Kidney tubule cell (primary cell): ENCODE measurements at regions not wholly inside any gene's neighbourhood (a gene's known extent, or its start where the extent isn't known, plus 50 kb on each side); places are given as distances from the start of the nearest gene placed in this dataset.

Experiments
- DNase-seq: peaks from one replicate; pipeline ENCODE4 v3.0.0-alpha.2; 2018; ENCODE audit warnings: low spot score

DNA sequence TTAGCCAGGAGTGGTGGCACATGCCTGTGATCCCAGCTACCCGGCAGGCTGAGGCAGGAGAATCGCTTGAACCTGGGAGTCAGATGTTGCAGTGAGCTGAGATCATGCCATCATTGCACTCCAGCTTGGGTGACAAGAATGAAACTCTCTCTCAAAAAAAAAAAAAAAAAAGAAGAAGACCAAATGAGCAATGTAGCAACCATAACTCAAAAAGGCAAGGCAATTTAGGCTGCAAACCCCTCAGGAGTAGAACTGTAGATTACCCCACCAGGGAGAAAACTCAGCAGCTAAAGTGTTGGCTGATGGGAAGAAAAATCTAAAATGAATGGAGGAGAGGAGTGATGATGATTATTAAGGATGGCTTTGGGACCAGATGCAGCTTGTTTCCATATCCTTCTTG, 256.7 kb upstream of the UBASH3B start:
- DNase-seq, result no peak

DNA sequence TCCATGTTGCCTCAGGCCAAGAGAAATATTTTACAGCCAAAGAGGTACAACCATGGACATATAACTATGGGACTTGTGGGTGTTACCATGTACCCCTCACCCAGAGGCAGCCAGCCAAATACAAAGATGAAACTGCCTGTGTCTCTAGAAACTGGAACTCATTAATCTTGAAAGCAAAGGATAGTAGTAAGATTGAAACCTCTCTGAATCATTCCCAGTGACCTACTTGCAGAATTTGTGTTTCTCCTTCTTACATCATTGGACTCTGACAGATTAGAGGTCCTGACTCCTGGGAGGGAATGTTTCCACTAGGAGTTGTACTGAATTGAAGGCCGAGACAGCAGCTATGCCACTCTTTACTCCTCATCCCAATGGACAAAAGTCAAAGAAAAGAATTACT, 257.4 kb upstream of the UBASH3B start:
- DNase-seq, result no peak

DNA sequence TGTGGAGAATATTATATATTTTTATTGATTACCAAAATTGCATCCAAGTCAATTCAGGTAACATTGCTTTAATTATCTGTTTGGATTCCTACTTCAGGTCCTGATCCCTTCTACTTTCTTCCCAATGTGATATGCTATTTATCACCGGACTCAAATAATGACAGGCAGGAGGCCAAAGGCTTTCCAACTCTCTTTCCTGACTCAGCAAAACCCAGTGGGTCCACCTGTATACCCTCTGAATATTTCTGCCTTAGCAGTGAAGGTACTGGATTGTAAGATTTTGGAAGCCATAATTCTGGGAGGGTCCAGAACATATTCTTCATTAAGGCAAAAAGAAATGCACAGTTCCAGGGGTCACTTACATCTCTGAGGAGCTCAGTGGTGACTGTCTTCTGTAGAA, 260.2 kb upstream of the UBASH3B start:
- no peak for DNase-seq

DNA sequence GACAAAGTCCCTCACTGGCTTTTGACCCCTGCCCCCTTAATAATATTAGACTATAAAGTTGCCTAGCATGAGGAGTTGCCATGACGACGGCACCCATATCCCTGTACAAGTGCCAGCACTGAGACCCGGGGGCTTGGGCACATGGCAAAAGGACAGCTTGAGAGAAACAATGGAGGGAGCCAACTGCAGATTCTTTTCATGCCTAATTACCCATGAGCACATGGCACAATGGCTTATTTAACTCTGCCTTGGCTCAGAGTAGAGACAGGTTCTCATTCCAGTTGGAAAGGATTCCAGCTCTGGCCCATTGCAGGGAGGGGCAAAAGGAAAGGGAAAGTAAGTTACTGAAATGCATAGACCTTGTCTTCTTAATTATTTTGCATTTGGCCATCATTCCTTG, 261.2 kb upstream of the UBASH3B start:
- no peak for DNase-seq

DNA sequence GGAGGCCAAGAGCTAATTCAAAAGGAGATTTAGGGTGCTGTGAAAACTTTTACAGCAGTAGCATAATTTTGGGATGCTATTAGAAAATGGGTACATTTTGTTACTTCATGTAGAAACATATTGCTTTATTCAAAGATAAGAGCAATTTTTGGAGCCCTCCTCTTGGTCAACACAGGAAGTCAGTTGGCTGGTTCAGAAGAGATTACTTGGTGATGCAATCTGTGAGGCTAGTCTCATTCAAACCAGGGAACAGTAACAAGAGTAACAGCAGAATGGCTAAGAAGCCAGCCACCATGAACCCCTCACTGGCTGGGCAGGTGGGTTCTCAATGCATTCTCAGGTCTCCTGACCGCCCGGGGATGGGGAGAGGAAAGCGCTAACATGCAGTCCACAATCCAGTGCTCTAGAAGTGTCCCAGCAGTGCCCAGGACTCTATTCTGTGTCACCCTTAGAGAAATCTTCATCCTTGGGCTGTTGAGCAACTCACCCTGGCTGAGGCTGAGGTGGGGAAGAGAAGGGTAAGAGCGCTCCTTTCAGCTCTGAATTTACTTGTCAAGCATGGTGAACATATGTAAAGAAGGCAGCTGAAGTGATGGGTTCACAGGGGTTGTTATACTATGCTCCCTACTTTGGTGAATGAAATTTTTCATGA, 262.2 kb upstream of the UBASH3B start:
- DNase-seq, result no peak

DNA sequence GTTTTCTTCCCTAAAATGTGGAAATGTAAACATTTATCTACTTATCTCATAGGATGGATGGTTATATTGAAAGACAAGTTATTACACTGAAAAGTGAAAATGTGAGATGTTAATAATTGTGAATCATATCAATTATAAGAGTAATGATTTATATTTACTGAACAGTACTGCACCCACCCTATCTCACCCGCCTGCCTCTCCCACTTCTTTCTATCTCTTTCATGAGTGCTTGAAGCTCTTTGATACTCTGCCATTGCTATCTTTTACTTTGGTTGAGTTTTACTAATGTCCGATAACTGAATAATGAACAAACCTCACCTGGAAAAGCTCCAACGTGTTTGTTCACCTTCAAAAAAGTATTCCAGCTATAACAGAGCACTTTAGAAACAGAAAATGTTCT, 263.0 kb upstream of the UBASH3B start:
- DNase-seq, result no peak

DNA sequence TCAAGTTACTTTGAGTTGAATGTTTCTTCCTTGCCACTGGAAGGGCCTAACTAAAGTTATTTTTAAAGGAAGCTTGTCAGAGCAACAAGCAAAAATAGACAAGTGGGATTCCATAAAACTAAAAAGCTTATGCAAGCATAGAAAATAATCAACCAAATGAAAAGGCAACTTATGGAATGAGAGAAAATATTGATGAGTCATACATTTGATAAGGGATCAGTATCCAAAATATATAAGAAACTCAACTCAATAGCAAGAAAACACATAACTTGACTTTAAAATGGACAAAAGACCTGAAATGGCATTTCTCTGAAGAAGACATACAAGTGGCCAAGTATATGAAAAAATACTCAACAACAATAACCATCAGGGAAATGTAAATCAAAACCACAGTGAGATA, 264.5 kb upstream of the UBASH3B start:
- no peak for DNase-seq

DNA sequence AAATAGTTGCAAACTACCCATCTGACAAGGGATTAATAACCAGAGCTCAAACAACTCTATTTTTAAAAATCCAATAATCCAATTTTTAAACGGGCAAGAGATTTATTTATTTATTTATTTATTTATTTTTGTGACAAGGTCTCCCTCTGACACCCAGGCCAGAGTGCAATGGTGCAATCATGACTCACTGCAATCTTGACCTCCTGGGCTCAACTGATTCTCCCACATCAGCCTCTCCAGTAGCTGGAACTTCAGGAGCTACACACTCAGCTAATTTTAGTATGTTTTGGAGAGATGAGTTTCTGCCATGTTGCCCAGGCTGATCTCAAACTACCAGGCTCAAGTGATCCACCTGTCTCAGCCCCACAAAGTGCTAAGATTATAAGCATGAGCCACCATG, 267.2 kb upstream of the BLID start:
- no peak for DNase-seq

DNA sequence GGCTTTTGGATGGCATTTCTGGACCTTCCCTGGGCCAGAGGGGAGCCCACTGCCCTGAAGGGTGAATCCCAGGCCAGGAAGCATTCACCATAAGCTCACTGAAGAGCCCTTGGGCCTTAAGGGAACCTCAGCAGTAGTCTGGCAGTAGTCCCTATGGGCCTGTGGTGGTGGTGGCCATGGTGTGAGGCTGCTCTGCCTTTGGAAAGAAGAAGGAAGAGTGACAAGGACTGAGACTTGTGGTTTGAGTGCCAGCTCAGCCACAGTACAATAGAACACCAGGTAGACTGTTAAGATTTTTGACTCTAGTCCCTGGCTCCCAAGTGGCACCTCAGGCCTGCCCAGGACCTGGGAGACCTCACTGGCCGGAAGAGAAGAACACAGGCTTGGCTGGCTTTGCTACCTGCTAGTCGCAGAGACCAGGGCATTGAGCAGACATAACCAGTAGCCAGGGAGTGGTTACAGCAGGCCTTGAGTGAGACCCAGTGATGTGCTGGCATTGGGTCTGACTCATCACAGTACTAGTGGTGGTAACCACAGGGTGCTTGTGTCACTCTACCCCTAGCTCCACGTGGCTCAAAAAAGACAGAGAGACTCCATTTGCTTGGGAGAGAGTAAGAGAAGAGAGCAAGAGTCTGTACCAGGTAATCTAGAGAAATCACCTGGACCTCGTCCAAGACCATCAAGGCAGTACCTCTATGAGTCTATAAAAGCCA, 259.8 kb upstream of the BLID start:
- DNase-seq, result peak; percentile 87

DNA sequence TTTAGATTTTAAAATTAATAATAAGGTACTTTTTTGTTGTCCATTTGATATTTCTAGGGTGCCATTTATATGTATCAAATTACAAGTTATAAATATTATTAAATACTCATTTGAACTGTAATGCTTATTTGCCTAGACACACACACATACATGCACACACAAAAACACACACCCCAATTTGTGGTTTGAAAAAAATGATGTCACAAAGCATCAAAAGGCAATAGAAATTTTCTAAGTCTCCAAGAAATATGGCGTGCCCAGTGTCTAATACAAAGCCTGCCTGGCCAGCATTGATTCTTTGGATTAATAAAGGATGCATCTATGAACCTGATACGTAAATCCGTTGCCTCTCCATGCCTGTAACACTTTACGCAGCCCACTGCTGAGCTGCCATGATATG, 252.8 kb upstream of the BLID start:
- DNase-seq, result no peak

DNA sequence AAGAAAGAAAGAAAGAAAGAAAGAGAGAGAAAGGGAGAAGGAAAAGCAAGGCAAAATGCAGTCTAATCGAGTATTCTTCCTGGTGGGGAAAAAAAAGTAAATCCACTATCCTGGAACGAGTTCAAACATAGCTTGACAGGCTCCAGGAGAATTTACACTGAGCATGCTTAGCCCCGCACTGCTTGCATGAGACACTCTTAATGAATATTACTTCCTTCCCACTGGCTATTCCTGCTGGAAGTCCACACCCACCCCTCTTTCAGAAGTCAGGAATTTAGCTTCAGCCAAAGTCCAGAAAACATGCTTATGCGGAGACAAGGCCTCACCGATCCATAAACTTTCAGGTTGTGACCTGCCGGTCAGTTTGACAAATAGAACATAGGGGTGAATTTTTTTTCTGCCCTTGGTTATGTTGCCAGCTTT, 251.8 kb upstream of the BLID start:
- peak; percentile 70 for DNase-seq

DNA sequence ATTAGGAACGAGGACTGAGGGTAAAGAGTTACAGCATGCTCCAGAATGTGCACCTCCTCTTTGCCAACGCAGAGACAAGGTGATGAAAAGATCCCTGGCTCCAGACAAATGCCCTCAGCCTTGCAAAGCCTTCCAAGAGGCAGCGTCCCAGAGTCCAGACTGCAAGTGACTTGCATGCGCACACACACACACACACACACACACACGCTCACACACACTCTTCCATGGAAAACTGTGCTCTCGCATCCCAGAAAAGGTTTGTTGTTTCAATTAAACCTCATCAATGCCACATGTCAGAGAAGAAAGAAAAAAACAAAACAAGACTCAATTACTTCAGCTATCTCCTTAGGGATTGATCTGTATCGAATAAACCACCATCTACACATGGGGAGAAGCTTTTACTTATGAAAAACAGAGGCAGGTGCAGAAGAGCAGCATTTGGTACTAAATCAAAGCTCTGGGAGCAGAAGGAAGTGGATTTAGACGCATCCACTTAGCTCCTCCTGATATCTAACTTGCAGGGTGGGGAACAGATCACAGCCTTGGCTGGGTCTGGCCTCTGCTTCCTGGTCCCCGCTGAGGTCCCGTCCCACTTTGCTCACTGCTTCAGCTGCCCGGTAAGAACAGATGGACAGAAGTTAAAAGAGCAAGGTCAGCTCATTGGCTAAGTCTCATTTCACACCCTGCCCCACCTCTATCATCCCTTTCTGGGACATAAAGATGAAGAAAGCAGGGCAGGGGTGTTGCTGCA, 249.8 kb upstream of the BLID start:
- DNase-seq, result no peak

DNA sequence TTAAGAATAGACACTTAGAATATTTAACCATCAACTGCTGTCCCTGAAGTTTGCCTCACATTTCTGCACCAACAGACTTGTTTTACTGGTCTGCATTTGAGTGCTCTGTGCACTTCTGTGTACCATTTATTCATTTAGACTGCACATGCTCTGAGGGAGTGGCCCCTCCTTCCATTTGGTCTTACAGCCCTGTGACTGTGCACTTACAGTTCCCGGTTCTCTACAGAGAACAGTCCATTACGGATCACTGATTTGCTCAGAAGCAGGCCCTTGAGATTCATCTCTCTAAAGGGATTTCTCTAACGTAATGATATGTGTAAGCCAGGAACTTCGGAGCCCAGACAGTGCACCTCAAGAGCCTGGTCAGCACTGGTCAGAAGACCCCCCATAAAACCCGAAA, 247.3 kb upstream of the BLID start:
- peak; percentile 59 for DNase-seq

DNA sequence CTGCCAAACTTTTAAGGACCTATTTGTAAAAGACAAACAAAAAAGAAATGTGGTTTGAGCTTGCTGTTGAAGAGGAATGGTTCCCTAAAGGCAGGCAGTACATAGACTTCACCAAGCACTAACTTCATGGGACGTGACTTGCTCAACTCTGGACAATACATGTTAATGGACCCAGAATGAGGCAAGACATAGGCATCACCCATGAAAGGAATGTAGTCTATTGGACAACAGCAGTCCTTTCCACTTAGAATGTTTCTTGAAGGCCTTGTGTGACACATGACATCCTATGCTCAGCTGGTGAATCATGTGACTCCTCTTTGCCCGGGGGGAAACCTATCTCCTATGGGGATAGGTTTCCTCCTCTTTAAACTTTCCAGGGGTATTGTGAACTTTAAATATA, 246.4 kb upstream of the BLID start:
- DNase-seq, result no peak

DNA sequence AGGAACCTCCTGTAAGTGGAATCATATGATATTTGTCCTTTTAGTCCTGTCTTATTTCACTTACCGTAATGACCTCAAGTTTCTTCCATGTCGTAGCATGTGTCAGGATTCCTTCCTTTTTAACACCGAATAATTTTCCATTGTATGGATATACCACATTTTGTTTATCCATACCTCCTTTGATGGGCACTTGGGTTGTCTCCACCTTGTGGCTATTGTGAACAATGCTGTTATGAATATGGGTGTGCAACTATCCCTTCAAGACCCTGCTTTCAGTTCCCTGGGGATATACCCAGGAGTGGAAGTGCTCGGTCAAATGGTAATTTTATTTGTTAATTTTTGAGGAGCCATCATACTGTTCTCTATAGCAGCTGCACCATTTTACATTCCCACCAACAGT, 244.9 kb upstream of the BLID start:
- DNase-seq, result no peak

DNA sequence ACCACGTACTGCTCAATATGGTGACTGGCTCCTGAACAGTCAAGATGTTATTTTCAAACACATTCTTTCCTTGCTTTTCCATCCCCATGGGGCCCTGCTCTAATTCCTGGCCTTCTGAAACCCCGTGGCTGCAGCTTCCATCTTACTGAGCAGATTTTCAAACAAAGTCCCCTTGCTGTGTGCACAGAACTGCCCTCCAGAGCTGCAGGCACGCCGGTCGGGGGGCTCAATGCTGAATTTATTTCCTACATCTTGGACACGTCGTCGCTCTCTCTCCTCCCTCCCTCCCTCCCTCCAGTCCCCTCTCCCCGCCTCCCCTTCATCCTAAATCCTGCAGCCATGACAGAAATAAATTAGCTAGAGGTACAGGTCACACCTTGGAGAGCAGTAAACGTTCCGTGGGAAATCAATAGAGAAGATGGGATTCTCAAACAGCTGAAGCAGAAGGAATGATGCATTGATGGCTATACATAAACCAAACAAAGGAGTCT, 243.1 kb upstream of the BLID start:
- no peak for DNase-seq

DNA sequence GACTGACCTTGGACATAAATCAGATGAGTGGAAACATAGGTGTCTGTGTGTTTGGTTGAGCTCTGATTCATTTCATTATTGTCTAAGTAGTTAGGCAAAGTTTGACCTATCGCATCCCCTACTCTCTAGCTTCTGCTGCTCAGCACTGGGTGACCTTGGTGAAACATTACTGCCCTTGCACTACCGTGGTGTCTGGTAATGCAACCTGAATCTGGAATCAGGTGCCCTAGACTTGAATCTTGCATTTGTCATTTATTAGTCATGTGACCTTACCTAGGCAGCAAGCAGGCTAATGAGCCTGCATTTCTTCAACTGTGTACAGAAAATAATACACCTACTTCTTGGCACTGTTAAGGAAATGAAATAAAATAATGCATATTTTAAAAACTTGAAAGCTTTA, 242.3 kb upstream of the BLID start:
- DNase-seq, result peak; percentile 17

DNA sequence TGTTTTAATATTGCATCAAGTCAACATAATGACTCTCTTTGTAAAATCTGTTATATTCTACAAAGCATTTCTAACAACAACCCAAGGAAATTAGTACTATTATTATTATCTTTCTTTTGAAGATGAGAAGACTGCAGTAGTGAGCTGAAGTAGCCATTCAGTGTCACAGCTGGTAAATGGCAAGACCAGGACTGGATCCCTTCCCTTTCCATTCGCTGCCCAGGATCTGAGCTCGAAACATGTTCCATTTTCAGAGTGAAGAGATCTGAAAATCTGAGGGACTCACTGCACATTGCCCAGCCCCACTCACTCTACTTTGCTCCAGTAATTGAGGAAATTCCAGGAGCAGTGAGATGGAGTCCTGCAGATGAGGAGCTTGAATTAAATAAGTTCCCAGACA, 240.0 kb upstream of the BLID start:
- no peak for DNase-seq

DNA sequence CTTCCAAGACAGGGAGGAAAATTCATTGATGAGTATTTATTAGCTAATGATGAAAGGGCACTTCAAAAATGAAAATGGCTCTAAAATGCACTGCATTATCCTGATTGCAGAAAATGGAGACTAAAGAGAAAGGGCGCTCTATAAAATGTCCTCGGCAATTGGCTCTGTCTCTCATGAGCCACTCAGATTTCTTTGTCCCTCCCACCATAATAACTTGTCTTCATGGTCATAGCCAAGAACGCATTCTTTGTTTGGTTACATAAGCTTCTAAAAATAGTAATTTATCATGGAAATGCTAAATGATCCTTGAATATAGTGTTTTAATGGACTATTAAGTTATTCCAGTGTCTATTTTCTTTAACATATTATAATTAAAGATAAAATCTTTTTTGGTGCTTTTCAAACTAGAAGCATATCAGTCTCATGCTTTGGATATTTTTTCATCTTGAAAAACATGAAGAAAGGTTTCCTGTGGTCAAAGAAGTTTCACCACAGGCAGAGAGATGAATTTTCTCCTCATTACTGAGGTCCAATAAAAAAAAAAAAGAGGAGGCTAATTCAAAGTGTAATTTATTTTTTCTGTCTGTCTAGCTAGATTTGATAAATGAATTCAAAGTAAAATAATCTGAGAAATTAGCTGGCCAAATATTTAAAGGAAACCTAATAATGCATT, 238.1 kb upstream of the BLID start:
- DNase-seq, result no peak

DNA sequence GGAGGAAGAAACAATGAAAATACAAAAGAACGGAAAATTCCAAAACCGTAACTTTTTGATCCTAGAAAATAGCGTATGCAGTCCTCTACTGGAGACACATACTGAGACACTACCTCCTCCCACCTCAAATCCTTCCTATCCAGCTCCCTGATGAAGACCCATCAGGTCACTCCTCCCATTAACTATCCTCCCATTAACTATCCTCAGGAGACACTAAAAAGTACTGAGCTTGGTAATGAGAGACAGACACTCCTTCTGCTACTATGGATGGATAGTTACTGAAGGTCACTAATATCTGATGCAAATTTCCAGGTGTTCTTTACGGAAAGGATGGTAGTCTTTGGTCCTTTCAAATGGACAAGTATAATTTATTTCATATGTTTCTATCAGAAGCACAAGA, 237.5 kb upstream of the BLID start:
- DNase-seq, result no peak

DNA sequence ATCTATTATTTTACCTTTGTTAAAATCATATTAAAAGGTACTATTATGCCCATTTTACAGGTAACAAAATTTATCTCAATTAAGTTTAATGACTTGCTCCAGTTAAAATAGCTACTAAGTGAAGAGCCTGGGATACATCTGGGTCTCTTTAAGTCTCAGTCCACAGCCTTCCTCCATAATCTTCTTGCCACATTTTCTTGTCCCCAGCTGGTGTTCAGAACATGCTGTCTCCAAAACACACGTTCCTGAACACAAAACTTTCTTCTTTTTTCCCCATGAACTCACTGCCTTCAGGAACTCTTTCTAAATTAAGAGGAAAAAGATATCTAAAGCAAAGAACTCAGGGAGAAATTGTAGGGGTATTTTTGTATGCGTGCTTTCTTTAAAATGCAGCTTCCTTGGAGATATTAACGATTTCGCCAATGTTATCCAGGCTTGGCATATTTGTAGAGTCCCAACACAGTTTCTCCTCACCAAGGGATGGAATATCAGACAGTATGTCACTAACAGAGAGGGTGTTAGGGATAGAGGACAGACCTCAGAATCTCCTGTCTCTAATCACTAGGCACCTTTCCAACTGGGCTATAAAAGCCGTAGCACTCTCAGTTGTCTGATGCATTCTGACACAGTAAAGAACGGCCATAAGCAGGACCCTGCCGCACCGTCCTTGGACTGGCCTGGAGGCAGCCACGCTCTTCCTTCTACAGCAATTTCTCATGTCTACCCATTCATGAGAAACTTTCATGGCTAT, 232.8 kb upstream of the BLID start:
- DNase-seq, result no peak

DNA sequence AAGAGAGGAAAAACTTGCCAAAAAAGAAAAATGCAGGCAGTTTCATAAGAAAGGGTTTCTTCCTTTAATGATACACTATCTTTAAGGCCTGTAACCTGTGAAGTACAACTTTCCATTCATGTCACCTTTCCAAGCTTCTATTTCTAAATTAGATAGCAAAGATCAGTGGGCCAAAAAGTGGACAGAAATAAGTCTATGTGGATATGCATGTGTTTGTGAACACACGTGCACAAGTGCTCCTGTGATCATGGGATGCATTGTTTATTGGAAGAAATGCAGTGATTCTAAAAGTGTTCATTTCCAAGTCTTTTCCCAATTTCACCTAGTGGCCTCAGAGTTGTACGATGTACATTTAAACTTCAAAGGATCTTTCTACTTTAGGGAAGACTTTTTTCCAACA, 230.0 kb upstream of the BLID start:
- no peak for DNase-seq
